Effector memory CD4-positive, alpha-beta T cell (primary cell): ENCODE measurements at regions not wholly inside any gene's neighbourhood (a gene's known extent, or its start where the extent isn't known, plus 50 kb on each side); places are given as distances from the start of the nearest gene placed in this dataset.

Experiments
- DNase-seq, 3 donors: peaks; one replicate each; pipeline ENCODE4 v3.0.0-alpha.2; 2020
- H3K27ac ChIP-seq: 2 replicates; pipeline ENCODE4 v1.7.0; 2013; ENCODE audit warnings: mild to moderate bottlenecking, low read length, moderate library complexity; ENCODE audit not compliant: insufficient read depth, poor library complexity, severe bottlenecking
- H3K27me3 ChIP-seq: replicated peaks from 2 replicates; pipeline ENCODE4 v1.7.0; 2013; ENCODE audit warnings: mild to moderate bottlenecking, low read length; ENCODE audit not compliant: insufficient read depth, control insufficient read depth, poor library complexity, severe bottlenecking
- H3K36me3 ChIP-seq: 2 replicates; pipeline ENCODE4 v1.7.0; 2013; ENCODE audit warnings: mild to moderate bottlenecking, low read length, moderate library complexity; ENCODE audit not compliant: control insufficient read depth, insufficient read depth
- H3K4me1 ChIP-seq: 2 replicates; pipeline ENCODE4 v1.7.0; 2013; ENCODE audit warnings: low read length, mild to moderate bottlenecking; ENCODE audit not compliant: control insufficient read depth, insufficient read depth, poor library complexity, severe bottlenecking
- H3K4me3 ChIP-seq: 2 replicates; pipeline ENCODE4 v1.7.0; 2013; ENCODE audit warnings: low read length, low read depth, mild to moderate bottlenecking; ENCODE audit not compliant: insufficient read depth, poor library complexity, severe bottlenecking
- H3K9me3 ChIP-seq: 2 replicates; pipeline ENCODE4 v1.7.0; 2013; ENCODE audit warnings: mild to moderate bottlenecking, low read length, moderate library complexity; ENCODE audit not compliant: control insufficient read depth

DNA sequence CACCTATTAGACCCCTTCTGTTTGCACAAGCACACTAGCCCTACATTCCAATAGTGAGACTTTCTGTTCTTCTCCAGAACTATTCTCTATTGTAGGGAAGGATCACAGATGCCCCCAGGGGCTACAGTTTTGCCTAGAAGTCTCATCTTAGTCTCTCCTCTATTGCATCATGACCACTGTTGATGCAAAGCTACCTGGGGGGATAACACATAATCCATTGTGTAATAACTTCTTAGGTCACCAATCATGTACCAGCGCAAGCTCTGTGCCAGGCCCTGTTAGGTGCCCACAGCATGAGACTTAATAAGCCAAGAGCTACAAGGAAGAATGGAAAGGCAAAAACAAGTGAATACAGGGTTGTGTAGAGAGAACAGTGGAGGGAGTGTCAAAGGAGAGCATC, 98.1 kb upstream of the TNFAIP3 start:
- Histone ChIP-seq H3K27ac (peak overlapping the region; percentile 34), H3K4me1 (no peaks in the 10 kb centered on the region), H3K36me3 (no peaks in the 10 kb centered on the region), H3K9me3 (no peaks in the 10 kb centered on the region), H3K4me3 (no peak overlapping the region), H3K27me3 (no peaks in the 10 kb centered on the region)
- DNase-seq = no peak

DNA sequence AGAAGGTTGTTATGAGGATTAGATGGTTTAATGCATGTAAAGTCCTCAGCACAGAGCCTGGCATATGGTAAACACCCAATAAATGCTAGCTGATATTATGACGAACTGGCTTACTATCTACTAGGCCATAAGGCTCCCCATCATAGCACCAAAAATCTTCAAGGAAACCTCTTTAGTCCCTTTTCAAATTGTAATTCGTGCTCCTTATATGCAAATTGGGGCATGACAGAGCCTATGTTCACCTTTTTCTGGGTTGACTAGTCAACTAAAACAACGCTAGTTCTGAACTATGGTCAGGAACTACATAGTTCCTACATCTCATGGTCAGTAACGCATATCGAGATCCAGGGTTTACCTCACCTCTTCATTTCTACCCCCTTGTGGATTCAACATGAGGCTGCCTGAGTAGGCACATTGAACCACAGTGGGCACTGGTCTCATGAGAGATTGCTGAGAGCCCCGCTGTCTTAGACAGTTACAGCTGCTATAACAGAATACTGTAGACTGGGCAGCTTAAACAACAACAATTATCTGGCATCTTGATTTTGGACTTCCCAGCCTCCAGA, 97.2 kb upstream of the TNFAIP3 start:
- no peaks in the 10 kb centered on the region for H3K4me1 ChIP-seq
- no peaks in the 10 kb centered on the region for H3K27me3 ChIP-seq
- H3K9me3 ChIP-seq = no peaks in the 10 kb centered on the region
- no peak overlapping the region for H3K27ac ChIP-seq
- H3K36me3 ChIP-seq = no peaks in the 10 kb centered on the region
- no peak for DNase-seq
- no peak overlapping the region for H3K4me3 ChIP-seq

DNA sequence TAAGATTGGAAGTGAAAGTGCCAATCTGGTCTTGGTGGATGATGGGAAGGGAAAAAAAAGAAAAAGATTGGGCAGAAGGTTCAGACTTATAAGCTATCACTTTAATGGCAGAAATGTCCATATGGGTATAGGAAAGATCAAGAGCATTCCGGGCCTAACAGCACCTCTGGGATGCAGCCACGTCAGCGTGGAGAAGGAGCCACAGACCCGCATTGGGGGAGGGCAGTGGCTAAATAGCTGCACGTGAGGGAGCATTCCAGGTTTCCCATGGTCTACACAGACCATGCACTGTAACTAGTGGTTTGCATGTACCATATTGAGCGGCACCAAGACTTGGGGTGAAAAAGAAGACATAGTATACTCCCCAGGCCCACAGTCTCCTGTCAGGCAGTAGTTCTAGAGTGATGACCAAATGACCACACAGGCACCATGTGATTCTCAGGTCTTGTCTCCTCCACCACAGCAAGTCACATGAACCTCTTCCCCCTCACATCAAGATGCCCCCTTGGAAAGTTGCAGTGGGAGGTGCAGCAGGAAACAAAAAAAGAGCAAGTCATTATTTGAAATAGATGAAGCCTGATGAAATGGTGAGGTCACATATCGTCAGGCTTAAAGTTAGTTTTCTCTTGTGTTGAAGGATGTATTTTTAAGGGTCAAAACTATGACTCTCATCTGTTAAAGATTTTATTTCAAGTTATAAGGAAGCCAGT, 94.4 kb upstream of the TNFAIP3 start:
- Histone ChIP-seq H3K9me3 (no peaks in the 10 kb centered on the region), H3K27me3 (no peaks in the 10 kb centered on the region), H3K27ac (no peak overlapping the region), H3K36me3 (no peaks in the 10 kb centered on the region), H3K4me3 (no peak overlapping the region), H3K4me1 (no peaks in the 10 kb centered on the region)
- DNase-seq = no peak

DNA sequence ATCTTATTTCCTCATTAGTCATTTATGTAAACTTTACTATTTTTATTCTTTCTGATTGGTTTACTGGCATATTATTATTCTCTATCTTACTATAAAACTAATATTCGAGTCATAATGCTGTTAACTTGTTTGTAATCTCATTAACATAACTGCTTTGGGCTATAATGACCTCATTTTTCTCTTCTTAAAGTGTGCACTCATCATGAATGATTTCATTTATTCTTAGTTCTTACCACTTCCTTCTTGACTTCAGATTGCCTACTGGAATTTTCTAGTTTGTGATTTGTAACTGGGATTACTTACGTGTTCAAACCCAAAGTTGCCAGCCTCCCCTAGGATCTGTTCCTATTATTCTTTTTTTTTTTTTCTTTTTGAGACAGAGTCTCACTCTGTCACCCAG, 91.8 kb upstream of the TNFAIP3 start:
- no peak for DNase-seq

DNA sequence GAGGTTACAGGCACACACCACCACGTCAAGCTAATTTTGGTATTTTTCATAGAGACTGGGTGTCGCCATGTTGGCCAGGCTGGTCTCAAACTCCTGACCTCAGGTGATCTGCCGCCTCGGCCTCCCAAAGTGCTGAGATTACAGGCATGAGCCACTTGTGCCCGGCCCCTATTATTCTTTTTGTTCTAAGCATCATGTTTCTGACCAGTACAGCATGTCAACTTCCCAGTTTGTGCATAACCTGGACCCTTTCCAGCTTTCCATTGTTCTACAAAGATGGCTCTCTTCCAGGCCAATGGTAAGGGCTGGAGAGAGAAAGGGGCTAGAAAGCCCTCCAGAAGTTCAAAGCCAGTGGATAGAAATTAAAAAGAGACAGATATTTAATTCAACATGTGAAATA, 91.3 kb upstream of the TNFAIP3 start:
- Histone ChIP-seq H3K9me3 (no peaks in the 10 kb centered on the region), H3K4me3 (no peak overlapping the region)

More for the DNA sequence above, 91.8 kb upstream of the TNFAIP3 start:
- Histone ChIP-seq H3K36me3 (no peaks in the 10 kb centered on the region), H3K4me3 (no peak overlapping the region), H3K27ac (no peak overlapping the region), H3K9me3 (no peaks in the 10 kb centered on the region), H3K27me3 (no peaks in the 10 kb centered on the region), H3K4me1 (no peaks in the 10 kb centered on the region)

DNA sequence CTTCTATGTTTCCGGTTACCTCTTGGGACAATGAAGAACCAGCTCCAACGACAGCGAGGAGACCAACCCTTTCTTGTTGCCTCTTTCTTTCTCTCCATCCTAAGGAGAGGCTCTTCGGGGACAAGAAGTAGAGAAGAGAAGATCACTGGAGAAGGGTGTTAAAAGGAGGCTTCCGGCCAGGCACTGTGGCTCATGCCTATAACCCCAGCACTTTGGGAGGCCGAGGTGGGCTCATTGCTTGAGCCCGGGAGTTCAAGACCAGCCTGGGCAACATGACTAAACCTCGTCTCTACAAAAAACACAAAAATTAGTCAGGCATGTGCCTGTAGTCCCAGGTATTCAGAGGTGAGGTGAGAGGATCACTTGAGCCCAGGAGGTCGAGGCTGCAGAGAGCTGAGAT, 90.8 kb upstream of the TNFAIP3 start:
- no peaks in the 10 kb centered on the region for H3K4me1 ChIP-seq
- no peaks in the 10 kb centered on the region for H3K36me3 ChIP-seq
- no peak for DNase-seq
- no peak overlapping the region for H3K4me3 ChIP-seq
- H3K27me3 ChIP-seq = no peaks in the 10 kb centered on the region
- no peak overlapping the region for H3K27ac ChIP-seq
- H3K9me3 ChIP-seq = no peaks in the 10 kb centered on the region

More for the DNA sequence above, 91.3 kb upstream of the TNFAIP3 start:
- H3K27ac ChIP-seq = no peak overlapping the region
- no peaks in the 10 kb centered on the region for H3K36me3 ChIP-seq
- H3K4me1 ChIP-seq = no peaks in the 10 kb centered on the region
- no peak for DNase-seq
- H3K27me3 ChIP-seq = no peaks in the 10 kb centered on the region

DNA sequence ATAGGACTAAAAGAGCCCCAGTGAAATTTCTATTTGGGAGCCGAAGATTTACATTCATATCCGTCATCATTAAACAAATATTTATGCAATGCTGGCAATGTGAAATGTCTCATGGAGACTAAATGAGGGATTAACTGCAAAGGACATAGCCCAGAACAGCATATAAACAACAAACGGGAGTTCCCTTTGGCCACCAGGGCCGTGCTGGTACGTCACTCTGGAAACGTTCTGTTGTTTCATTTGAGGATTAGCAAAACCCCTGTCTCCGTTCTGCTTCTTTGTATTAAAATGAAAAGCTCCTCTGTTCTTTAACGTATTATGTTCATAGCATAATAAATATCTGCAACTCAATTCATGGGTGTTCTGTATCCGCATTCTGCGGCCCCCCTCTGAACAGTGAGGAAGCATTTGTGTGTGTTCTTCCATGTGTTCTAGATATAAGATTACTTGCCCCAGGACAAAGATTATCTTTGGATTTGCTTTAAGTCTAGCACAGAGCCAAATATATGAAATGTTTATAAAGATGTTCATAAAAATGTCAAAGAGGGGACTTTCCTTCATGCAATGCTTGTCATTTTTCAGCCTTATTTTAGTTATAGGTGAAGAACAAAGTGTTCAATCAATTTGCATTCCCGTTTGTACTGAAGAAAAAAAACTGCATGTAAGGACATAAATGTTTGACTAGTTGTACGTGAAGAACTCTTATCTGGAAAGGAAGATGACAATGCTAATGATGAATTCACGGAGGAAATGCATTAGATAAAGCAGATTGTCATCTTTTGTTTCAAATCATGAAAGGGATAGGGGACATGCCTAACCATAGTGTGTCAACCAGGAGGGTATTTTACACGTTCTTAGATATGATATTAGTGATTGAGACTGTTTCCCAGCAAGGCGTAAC, 90.0 kb upstream of the TNFAIP3 start:
- Histone ChIP-seq H3K27me3 (no peaks in the 10 kb centered on the region), H3K27ac (no peak overlapping the region), H3K4me1 (no peaks in the 10 kb centered on the region), H3K4me3 (no peak overlapping the region), H3K36me3 (no peaks in the 10 kb centered on the region), H3K9me3 (no peaks in the 10 kb centered on the region)
- no peak for DNase-seq

DNA sequence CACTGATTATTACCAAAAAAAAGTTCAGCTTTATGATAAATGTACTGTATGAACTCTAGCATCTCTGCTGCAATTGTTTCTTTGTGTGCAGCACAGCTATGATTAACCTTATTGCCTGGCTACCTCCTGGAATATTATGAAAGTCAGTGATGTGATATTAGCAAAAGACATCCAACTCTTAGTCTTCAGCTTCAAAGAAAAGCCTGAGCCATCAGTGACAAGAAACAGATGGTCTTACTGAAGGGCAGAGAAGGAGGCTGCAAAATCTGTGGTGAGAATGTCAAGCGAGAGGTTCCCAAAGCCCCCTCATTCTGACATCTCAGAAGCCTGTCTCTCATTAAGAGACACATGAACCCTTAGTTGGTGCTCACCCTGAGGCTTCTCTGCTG, 89.4 kb upstream of the TNFAIP3 start:
- Histone ChIP-seq H3K4me1 (no peaks in the 10 kb centered on the region), H3K27me3 (no peaks in the 10 kb centered on the region), H3K27ac (no peak overlapping the region), H3K4me3 (no peak overlapping the region), H3K9me3 (no peaks in the 10 kb centered on the region), H3K36me3 (no peaks in the 10 kb centered on the region)
- DNase-seq = no peak

DNA sequence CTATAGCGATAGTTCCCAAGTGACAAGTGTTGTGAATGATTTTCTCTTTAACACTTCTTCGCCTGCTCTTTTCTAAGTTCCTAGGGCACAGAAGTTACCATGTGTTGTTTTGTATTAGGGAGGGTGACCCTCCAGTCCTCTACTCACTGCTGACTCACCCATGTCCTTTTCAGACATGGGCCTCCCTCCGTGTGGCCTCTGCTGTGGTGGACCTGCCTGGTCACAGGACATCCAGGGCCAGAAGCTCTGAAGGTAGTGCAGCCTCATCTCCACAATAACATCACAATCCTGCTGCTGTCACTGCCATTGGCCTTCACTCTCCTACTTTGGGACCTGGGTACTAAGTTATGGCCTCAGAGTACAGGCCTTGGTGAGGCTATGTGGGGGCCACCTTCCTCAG, 87.1 kb upstream of the TNFAIP3 start:
- Histone ChIP-seq H3K27me3 (no peaks in the 10 kb centered on the region), H3K9me3 (no peaks in the 10 kb centered on the region), H3K36me3 (no peaks in the 10 kb centered on the region), H3K4me1 (no peaks in the 10 kb centered on the region), H3K27ac (no peak overlapping the region), H3K4me3 (no peak overlapping the region)
- no peak for DNase-seq

DNA sequence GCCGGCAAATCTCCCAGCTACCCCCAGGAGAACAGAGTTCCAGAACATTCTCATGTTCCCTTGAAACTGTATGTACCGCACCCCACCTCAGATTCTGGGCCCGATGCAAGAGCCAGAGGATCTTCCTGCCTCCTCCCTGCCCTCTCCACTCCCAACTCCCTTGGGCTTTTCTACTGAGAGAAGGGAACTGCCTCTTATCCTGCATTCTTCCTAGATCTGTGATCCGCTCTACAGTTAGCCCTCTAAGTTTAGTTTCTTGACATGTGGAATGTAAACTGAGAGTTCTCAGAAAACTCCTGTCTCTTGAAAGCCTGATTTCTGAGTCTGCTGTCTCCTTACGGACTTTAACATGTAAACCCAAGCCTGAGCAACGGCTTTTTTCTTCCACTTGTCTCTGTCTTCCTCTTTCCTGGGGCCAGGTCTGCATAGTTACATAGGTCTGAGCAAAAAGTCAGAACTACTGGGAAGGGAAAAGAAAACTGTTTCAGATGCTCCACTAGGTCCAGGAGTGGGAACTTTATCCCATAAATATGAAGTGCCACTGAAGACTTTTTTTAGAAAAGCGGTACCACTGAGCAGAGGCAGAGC, 86.5 kb upstream of the TNFAIP3 start:
- Histone ChIP-seq H3K4me3 (no peak overlapping the region), H3K4me1 (no peaks in the 10 kb centered on the region), H3K9me3 (no peaks in the 10 kb centered on the region), H3K27me3 (no peaks in the 10 kb centered on the region), H3K27ac (no peak overlapping the region), H3K36me3 (no peaks in the 10 kb centered on the region)
- no peak for DNase-seq
